ENCODE measurements at regions not wholly inside any gene's neighbourhood (a gene's known extent, or its start where the extent isn't known, plus 50 kb on each side); places are given as distances from the start of the nearest gene placed in this dataset.

DNA sequence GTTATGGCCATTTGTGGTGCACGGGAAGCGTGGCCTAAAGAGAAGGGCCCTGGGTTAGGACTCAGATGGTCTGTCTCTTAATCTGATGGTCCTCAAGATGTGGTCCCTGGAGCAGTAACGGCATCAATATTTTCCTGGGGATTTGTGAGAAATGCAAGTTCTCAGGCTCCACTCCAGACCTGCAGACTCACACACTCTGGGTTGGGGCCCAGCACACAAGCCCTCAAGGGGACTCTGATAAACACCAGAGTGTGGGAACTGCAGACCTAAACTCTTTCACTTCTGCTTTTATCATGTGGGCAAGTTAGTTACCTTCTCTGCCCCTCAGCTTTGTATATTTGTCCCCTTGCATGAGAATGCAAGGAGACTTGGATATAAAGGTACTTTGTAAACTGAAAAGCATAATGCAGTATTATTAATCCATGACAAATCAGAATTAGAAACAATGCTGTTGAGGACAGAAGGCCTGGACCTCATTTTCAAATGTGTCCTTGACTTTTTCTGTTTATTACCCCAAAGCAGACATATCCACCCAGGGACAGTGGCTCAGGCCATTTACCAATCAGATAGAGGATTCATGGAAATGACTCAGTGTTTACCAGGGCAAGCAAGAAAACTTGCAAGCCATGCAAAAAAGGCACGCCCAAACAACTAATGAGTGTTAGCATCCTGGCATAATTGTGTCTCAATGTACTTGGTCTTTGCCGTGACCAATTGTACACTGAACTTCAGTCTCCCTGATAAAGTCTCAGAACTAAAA lies 157.0 kb downstream of the ASCL1 start:
- no peaks in the 10 kb centered on the region for H3K36me3 Mint-ChIP-seq (ENCODE audit: low read depth)
- no peak for DNase-seq (ENCODE audit: low spot score)
- intact Hi-C loops (cut with micrococcal nuclease) = no loop called here
- no peak overlapping the region for H3K27ac Mint-ChIP-seq
- no peaks in the 10 kb centered on the region for H3K27me3 Mint-ChIP-seq (ENCODE audit: low read depth)
- H3K4me3 Mint-ChIP-seq (ENCODE audit: low read depth) = no peak overlapping the region
- no peaks in the 10 kb centered on the region for H3K9me3 Mint-ChIP-seq
- no peaks in the 10 kb centered on the region for H3K4me1 Mint-ChIP-seq (ENCODE audit: low read depth)

GRCh38 chr12:103128862-103129501 lies 171.5 kb downstream of the ASCL1 start:
- H3K4me1 Mint-ChIP-seq (ENCODE audit: low read depth) = no peaks in the 10 kb centered on the region
- no peak overlapping the region for H3K27ac Mint-ChIP-seq
- H3K36me3 Mint-ChIP-seq (ENCODE audit: low read depth) = no peaks in the 10 kb centered on the region
- no peaks in the 10 kb centered on the region for H3K27me3 Mint-ChIP-seq (ENCODE audit: low read depth)
- H3K4me3 Mint-ChIP-seq (ENCODE audit: low read depth) = no peak overlapping the region
- DNase-seq (ENCODE audit: low spot score) = no peak
- H3K9me3 Mint-ChIP-seq = peaks cover 9% of the 10 kb centered on the region
- intact Hi-C loops (cut with micrococcal nuclease) = no loop called here

GRCh38 chr12:103130564-103130963 lies 173.1 kb downstream of the ASCL1 start:
- H3K4me1 Mint-ChIP-seq (ENCODE audit: low read depth) = no peaks in the 10 kb centered on the region
- H3K27me3 Mint-ChIP-seq (ENCODE audit: low read depth) = no peaks in the 10 kb centered on the region

DNA sequence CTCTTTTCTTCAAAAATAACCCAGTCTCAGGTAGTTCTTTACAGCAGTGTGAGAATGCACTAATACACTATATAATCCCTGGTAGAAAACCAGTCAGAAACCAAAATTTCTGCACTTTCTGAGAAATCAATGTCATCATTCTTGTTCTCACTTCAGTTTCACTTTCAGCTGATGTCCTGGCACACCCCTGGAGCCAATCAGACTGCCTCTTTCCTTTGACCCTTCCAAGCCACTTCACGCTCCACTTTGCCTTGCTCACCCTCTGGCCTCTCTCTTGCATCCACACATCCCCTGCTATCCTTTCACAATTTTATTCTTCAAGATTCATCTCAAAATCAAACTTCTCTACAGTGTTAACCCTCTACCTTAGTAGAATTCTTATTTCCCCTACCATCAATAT lies 181.1 kb downstream of the ASCL1 start:
- Mint-ChIP-seq H3K27me3 (ENCODE audit: low read depth) (no peaks in the 10 kb centered on the region), H3K27ac (no peak overlapping the region), H3K36me3 (ENCODE audit: low read depth) (no peaks in the 10 kb centered on the region), H3K4me1 (ENCODE audit: low read depth) (no peaks in the 10 kb centered on the region), H3K9me3 (peaks cover 30% of the 10 kb centered on the region), H3K4me3 (ENCODE audit: low read depth) (no peak overlapping the region)
- DNase-seq (ENCODE audit: low spot score) = no peak
- intact Hi-C loops (cut with micrococcal nuclease) = no loop called here

More at GRCh38 chr12:103130564-103130963, 173.1 kb downstream of the ASCL1 start:
- DNase-seq (ENCODE audit: low spot score) = no peak
- intact Hi-C loops (cut with micrococcal nuclease) = no loop called here
- Mint-ChIP-seq H3K27ac (no peak overlapping the region), H3K4me3 (ENCODE audit: low read depth) (no peak overlapping the region), H3K36me3 (ENCODE audit: low read depth) (no peaks in the 10 kb centered on the region), H3K9me3 (peaks cover 18% of the 10 kb centered on the region)

- no peak overlapping the region for H3K27ac Mint-ChIP-seq
- intact Hi-C loops (cut with micrococcal nuclease) = no loop called here
- H3K4me3 Mint-ChIP-seq (ENCODE audit: low read depth) = no peak overlapping the region
- DNase-seq (ENCODE audit: low spot score) = no peak
- no peaks in the 10 kb centered on the region for H3K36me3 Mint-ChIP-seq (ENCODE audit: low read depth)
- no peaks in the 10 kb centered on the region for H3K4me1 Mint-ChIP-seq (ENCODE audit: low read depth)
- H3K9me3 Mint-ChIP-seq = peaks cover 19% of the 10 kb centered on the region
- H3K27me3 Mint-ChIP-seq (ENCODE audit: low read depth) = no peaks in the 10 kb centered on the region
Observed at GRCh38 chr12:103139876-103140275, 182.4 kb downstream of the ASCL1 start.

- no peaks in the 10 kb centered on the region for H3K36me3 Mint-ChIP-seq (ENCODE audit: low read depth)
- H3K27me3 Mint-ChIP-seq (ENCODE audit: low read depth) = no peaks in the 10 kb centered on the region
- intact Hi-C loops (cut with micrococcal nuclease) = no loop called here
Observed at GRCh38 chr12:103140286-103140685, 182.8 kb downstream of the ASCL1 start.

GRCh38 chr12:103144278-103144677 lies 186.8 kb downstream of the ASCL1 start:
- Mint-ChIP-seq H3K27me3 (ENCODE audit: low read depth) (no peaks in the 10 kb centered on the region), H3K4me1 (ENCODE audit: low read depth) (no peaks in the 10 kb centered on the region), H3K9me3 (no peaks in the 10 kb centered on the region), H3K36me3 (ENCODE audit: low read depth) (no peaks in the 10 kb centered on the region), H3K4me3 (ENCODE audit: low read depth) (no peak overlapping the region), H3K27ac (no peak overlapping the region)
- no peak for DNase-seq (ENCODE audit: low spot score)
- intact Hi-C loops (cut with micrococcal nuclease) = no loop called here

More at GRCh38 chr12:103140286-103140685, 182.8 kb downstream of the ASCL1 start:
- H3K4me1 Mint-ChIP-seq (ENCODE audit: low read depth) = no peaks in the 10 kb centered on the region
- no peak overlapping the region for H3K4me3 Mint-ChIP-seq (ENCODE audit: low read depth)
- no peak overlapping the region for H3K27ac Mint-ChIP-seq
- no peak for DNase-seq (ENCODE audit: low spot score)
- H3K9me3 Mint-ChIP-seq = peaks cover 19% of the 10 kb centered on the region

- Mint-ChIP-seq H3K4me1 (ENCODE audit: low read depth) (no peaks in the 10 kb centered on the region), H3K27ac (no peak overlapping the region), H3K27me3 (ENCODE audit: low read depth) (no peaks in the 10 kb centered on the region), H3K36me3 (ENCODE audit: low read depth) (no peaks in the 10 kb centered on the region), H3K9me3 (peaks cover 4% of the 10 kb centered on the region), H3K4me3 (ENCODE audit: low read depth) (no peak overlapping the region)
- no peak for DNase-seq (ENCODE audit: low spot score)
- intact Hi-C loops (cut with micrococcal nuclease) = no loop called here
Observed at GRCh38 chr12:103160622-103161021, 203.1 kb downstream of the ASCL1 start.

DNA sequence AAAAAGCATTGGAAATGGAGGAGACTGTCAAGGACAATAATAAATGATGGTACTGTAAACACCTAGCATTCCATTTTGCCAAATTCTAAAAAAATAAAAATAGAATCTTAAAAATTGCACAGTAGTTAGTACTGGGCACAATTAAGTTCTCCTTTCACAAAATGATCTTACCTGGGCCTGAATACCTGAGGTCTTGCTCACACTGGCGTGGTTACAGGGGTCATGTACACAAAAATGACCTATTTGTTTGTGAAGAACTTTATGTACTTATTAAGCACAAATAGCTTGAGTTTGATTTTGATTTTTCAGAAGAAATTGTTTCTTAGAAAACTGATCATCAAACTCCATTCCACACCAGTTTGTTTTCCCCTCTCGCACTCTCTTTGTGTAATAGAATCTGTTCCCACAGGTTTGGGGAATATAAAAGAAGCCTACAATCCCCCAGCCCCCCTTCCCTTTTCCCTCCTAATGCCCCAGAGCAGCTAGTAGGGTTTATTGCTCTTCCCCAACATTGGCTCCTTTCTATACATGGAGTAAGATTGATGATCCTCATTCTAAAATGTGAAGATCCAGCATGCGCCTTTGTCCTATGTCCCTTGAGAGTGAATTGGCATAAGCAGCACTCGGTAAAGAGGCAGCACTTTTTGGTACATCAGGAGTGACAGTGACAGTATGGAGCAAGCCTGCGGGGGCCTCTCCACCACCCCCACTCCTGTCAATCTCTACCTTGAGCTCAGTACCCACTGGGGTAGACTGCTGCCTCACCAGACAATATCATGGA lies 204.3 kb downstream of the ASCL1 start:
- Mint-ChIP-seq H3K27me3 (ENCODE audit: low read depth) (no peaks in the 10 kb centered on the region), H3K4me3 (ENCODE audit: low read depth) (no peak overlapping the region), H3K9me3 (peaks cover 4% of the 10 kb centered on the region), H3K36me3 (ENCODE audit: low read depth) (no peaks in the 10 kb centered on the region), H3K27ac (no peak overlapping the region), H3K4me1 (ENCODE audit: low read depth) (no peaks in the 10 kb centered on the region)
- intact Hi-C loops (cut with micrococcal nuclease) = no loop called here
- DNase-seq (ENCODE audit: low spot score) = no peak

GRCh38 chr12:103166949-103167348 lies 209.5 kb downstream of the ASCL1 start:
- H3K4me1 Mint-ChIP-seq (ENCODE audit: low read depth) = no peaks in the 10 kb centered on the region
- H3K27ac Mint-ChIP-seq = no peak overlapping the region
- no peaks in the 10 kb centered on the region for H3K27me3 Mint-ChIP-seq (ENCODE audit: low read depth)
- no peak for DNase-seq (ENCODE audit: low spot score)
- no peak overlapping the region for H3K4me3 Mint-ChIP-seq (ENCODE audit: low read depth)
- intact Hi-C loops (cut with micrococcal nuclease) = no loop called here
- no peaks in the 10 kb centered on the region for H3K36me3 Mint-ChIP-seq (ENCODE audit: low read depth)
- peaks cover 3% of the 10 kb centered on the region for H3K9me3 Mint-ChIP-seq

GRCh38 chr12:103172447-103173112 lies 215.1 kb downstream of the ASCL1 start:
- H3K27ac Mint-ChIP-seq = no peak overlapping the region
- H3K4me3 Mint-ChIP-seq (ENCODE audit: low read depth) = no peak overlapping the region
- H3K4me1 Mint-ChIP-seq (ENCODE audit: low read depth) = no peaks in the 10 kb centered on the region
- DNase-seq (ENCODE audit: low spot score) = no peak
- H3K36me3 Mint-ChIP-seq (ENCODE audit: low read depth) = no peaks in the 10 kb centered on the region
- intact Hi-C loops (cut with micrococcal nuclease) = no loop called here
- no peaks in the 10 kb centered on the region for H3K27me3 Mint-ChIP-seq (ENCODE audit: low read depth)
- H3K9me3 Mint-ChIP-seq = peaks cover 3% of the 10 kb centered on the region

GRCh38 chr12:103175625-103176024 lies 218.2 kb downstream of the ASCL1 start:
- no peak overlapping the region for H3K27ac Mint-ChIP-seq
- H3K36me3 Mint-ChIP-seq (ENCODE audit: low read depth) = no peaks in the 10 kb centered on the region
- no peak overlapping the region for H3K4me3 Mint-ChIP-seq (ENCODE audit: low read depth)
- H3K4me1 Mint-ChIP-seq (ENCODE audit: low read depth) = no peaks in the 10 kb centered on the region
- H3K27me3 Mint-ChIP-seq (ENCODE audit: low read depth) = no peaks in the 10 kb centered on the region
- intact Hi-C loops (cut with micrococcal nuclease) = no loop called here
- no peak for DNase-seq (ENCODE audit: low spot score)
- no peaks in the 10 kb centered on the region for H3K9me3 Mint-ChIP-seq

All from activated T-helper 2 cell treated with anti-CD3 and anti-CD28 coated beads, Interferon-gamma antibody, Interleukin-2, Interleukin-4, amounts not matched to agents 10 μg/mL and 5 μg/mL and 100 μg/mL, durations not matched to agents 14 hours and 24 hours and 36 hours (primary cell).